GOT3 (cell line): ENCODE measurements at regions not wholly inside any gene's neighbourhood (a gene's known extent, or its start where the extent isn't known, plus 50 kb on each side); places are given as distances from the start of the nearest gene placed in this dataset.
"Not testable (repeated sequence)": the region's sequence is repeated elsewhere in the genome, so short reads cannot be mapped to it uniquely, and the experiment has no call there.

Source experiments
- DNase-seq: peaks from one replicate; lab custom pipeline; 2025; ENCODE audit warnings: mixed read lengths; lab: John Stamatoyannopoulos, UW

DNA sequence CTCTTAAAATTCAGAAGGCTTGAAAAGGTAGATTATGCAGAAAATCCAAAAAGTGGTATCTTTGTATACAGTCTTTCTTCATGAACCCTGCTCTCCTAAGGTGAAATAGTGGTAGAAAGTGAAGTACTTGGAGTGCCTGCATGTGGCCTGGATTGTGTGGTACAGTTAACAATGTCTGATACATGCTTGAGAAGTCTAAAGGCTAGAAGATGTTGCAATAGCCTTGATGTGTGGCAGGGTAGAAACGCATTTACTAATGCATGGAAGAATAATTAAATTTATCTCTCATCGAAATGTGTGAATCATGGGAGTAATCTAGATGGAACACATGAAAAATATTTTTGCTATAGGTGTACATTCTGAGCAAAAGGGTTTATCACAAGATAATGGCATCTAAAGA, 1632.3 kb upstream of the B3GALT2 start:
- no peak for DNase-seq

DNA sequence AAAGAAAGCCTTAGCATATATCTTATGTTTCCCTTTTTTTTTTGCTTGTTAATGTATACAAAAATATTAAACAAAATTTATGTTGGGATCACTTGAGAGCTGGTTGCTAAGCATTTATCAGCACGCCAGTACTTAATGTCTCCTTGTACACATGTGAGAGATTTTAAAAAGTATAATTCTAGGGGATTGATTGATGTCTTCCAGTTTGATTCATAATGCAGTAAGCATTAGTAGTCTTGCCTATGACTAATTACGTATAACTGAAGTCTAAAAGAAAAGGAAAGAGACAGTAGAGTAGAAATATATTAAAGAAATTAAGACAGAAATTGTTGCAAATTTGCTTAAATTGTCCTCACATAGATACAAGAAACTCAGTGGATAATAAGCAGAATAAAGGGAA, 1630.4 kb upstream of the B3GALT2 start:
- DNase-seq = no peak

DNA sequence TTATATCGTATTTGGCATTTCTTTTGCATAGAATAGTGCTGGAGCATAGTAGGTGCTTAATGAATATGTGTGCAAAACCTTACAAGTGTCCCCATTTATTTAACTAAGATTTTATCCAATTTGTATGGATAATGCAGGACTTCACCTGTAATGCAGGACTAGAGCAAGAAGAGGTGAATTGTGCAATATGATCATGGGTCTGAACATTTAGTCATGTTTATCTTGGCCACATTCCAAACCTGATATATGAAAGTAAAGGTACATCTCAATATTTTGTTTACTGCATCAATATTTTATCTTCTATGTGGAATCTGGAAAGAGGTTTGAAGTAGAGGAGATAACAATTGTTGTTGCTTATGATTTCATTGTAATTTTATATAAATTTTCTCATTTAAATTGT, 1626.7 kb upstream of the B3GALT2 start:
- no peak for DNase-seq

DNA sequence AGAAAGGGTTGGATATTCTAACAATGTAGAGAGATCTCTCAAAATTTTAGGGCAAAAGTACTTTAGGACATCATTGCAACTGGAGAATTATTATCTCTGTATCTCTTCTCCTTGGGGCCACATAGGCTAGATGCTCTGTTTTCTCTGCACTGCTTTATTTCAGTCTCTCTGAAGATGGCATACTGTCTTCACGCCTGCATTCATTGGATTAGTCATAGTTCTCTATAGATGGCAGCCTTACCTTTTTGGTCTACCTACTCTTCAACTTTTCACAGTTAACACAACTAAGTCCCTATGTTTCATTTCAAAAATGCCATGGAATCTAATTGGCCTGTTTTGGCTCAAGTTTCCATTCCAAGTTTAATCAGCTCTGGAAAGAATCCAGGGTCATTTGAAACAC, 1623.3 kb upstream of the B3GALT2 start:
- DNase-seq = no peak

DNA sequence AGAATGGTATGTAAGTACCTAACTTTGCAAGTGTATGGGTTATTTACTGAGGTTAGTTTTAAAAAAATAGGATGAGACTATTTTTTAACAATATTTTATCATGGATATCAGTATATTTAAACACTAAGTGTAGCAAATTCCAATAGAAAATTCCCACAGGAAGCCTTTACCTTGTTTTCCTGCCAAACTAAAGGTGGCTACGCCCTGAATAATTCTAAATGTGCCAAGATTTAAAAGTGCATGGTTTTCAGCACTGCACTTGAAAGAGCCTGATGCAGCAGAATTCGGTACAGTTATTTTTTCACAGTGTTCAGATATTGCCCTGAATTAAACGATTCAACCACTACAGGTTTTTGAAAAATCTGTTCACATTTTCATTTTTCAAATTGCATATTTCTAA, 1622.8 kb upstream of the B3GALT2 start:
- no peak for DNase-seq

DNA sequence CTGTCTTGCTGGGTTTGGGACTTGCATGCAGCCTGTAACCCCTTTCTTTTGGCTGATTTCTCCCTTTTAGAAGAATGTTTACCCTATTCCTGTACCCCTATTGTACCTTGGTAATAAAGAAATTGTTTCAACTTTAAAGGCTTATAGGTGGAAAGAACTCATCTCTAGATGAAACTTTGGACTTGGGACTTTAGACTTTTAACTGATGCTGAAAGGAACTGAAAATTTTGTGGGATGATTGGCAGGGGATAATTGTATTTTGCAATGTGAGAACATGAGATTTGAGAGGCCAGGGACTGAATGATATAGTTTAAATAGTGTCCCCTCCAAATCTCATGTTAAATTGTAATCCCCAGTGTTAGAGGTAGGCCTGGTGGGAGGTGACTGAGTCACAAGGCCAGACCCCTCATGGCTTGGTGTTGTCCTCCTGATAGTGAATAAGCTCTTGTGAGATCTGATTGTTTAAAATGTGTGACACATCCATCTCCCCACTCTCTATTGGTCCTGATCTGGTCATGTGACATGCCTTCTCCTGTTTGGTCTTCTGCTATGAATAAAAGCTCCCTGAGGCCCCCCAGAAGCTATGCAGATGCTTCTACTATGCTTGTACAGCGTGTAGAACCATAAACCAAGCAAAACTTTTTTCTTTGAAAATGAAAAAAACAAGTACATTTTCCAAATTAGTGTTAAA, 1621.3 kb upstream of the B3GALT2 start:
- no peak for DNase-seq

DNA sequence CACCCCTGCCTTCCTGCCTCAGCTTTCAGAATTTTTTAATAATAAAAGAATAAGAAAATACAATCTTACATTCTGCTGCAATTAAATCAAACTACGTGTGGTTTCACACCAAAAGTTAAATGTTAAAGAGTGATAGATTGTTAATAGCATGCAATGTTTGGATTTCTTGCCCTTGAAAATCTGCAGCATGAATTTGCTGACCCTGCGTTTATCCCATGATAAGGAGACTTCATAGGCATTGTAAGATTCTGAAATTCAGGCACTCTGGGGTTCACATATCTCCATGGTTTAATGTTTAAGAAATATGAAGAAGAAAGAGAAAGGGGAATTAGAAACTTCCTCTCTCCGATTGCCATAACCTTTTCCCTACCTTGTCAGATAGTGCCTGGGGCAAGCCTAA, 1616.2 kb upstream of the B3GALT2 start:
- no peak for DNase-seq

DNA sequence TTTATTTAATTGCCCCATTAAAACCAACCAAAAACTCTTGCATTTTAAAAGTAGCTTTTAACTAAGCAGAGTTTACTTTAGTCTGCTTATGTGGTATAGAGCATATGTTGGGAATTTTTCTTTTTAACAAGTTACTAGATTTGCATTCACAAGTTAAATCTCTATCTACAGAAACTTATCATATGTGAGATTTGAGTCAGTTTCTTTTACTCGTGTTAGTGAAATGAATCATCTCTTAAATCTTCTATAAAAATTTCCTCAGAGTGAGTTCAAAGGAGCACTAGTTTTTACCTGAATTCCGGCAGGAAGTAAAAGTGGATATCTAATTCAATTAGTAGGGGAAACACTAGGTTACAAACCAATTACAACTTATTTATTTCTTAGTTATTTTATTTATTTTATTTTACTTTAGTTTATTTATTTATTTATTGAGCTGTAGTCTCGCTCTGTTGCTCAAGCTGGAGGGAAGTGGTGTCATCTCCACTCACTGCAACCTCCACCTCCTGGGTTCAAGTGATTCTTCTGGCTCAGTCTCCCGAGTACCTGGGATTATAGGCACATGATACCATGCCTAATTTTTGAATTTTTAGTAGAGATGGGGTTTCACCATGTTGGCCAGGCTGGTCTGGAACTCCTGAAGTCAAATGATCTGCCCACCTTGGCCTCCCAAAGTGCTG, 1609.6 kb upstream of the B3GALT2 start:
- DNase-seq = no peak

DNA sequence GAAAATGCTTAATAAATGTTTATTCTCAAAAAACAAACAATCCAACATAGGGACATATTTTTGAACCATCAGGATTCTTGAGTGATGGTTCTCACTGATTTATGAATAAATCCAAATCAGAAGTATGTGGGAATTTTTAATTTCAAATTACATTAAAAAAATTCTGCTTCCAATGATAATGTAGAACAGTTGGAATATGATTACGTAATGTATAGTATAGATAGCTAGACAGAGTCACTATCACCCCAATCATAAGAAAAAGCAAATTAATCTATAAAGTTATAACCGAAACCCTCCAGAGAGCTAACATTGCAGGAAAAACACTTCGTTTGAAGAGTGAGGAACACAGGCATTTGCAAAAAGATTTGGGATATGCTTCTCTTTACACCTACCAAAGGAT, 1600.6 kb upstream of the B3GALT2 start:
- no peak for DNase-seq

DNA sequence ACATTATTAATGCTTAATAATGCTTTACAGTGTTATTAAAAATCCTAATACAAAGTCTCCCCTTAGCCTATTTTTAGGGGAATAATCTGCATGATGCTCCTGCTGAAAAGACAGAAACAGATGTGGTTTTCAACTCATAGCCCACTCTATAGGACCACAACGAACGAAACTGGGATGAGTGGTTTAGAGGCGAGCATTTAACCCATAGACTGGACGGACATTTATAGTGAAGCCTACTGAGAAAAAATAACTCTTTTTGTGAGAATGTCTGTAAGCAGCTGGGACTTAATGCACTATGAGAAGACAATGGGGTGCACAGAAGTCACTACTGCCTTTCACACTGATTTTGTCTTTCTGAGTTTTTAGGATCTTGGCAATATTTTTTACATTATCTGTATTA, 1599.6 kb upstream of the B3GALT2 start:
- no peak for DNase-seq

DNA sequence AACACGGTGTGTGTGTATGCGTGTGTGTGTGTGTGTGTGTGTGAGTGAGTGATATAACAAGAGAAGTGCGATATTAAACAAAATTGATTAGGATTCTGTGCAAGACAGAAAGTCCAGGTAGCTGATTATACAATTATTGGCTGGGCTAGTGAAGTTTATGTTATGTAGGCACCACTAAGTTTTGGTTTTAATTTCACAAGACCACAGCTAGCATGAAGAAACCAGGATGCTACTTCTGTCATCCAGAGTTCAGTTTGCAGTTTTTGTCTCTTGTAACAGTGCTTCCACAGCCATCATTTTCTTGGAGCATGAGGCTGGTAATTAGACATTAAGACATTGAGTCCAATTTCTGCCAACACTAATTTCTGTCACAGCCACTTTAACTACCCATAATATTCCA, 1590.2 kb upstream of the B3GALT2 start:
- no peak for DNase-seq

DNA sequence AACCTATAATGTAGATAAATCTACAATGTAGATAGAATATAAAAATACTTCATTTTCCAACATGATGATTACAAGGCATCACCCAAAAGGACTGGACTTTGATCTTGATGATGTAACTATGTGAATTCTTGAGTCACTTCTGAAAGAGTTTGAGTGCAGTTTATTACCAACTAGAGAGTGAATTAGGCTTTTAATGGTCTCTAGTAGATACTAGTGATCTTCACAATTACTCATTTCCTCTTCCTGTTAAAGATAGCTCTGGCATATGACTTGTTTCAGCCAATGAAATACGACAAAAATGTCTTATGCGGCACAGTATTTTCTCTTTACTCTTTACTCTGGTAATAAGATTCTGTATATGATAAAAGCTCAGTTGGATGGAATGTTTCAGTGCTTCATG, 1588.1 kb upstream of the B3GALT2 start:
- no peak for DNase-seq

DNA sequence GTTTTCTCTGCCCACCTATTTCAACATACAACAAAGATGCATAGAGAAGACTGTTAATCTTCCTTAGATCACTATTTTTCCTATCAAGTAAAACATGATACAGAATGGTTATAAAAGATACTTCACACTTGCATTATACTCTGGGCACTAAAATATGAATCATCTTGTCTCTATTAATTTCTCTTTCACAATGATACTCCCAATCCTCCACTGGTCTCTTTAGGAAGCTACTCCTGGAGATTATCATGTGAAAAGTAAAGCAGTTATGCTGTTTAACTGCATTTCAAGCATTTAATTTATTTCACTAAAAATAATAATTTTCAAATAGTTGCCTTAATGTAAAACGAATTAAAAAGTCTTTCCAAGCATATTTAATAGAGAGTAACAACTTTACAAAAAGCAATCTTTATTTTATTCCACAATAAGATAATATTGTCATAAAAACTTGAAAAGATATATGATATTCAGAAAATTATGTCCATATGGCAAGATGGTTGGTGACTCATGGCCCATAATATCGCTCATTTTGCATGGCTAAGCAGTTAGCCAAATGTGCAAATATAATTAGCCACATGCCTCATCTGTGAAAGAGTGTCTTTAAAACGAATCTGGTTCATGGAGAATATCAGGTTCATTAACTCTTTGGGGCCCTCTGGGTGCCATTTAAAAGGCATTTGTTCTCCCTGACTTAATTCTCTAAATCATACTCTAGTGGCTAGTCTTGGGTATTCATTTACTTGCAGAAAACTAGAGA, 1569.0 kb upstream of the B3GALT2 start:
- no peak for DNase-seq

DNA sequence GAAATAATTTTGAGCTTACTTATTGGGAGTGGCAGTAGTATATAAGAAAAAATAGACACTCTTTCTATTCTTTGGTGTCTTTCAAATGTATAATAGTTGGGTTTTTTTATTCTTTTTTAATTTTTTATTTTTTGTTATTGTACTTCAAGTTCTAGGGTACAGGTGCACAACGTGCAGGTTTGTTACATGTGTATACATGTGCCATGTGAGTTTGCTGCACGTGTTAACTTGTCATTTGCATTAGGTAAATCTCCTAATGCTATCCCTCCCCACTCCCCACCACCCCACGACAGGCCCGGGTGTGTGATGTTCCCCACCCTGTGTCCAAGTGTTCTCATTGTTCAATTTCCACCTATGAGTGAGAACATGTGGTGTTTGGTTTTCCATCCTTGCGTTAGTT, 1552.4 kb upstream of the B3GALT2 start:
- not testable (repeated sequence) for DNase-seq

DNA sequence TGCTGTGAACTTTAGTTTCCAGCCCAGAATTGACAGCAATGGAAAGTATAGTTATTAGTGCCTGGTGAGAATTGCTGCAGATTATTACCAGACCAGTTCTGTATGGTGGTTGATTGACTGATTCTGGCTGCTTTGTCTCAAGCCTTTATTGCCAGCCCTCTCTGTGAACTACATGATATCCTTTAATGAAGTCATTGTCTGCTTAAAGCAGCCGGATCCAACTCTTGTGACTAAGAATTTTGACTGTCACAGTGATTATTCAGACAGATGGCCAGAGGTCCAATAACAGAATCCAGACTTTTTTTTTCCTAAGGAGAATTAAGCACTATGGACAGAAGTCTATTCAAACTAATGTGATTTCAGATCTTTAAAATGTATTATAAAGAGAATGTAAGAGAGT, 1548.6 kb upstream of the B3GALT2 start:
- DNase-seq = no peak

DNA sequence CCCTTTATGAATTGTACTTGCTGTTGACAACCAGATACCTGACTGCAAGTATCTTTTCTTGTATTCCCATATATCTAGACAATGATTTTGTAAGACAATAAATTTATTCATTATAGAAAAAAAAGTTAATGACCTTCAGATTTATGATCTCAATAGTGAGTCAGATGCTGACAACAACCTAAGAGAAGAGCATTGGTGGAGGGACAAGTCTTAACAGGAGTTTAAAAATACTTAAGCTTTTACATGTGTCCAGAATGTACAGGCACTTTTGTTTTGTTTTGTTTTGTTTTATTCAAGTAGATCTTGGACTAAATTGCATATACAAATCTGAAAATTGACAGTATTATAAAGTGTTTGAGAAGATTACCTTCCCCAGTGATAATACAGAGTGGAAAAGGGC, 1544.6 kb upstream of the B3GALT2 start:
- no peak for DNase-seq

DNA sequence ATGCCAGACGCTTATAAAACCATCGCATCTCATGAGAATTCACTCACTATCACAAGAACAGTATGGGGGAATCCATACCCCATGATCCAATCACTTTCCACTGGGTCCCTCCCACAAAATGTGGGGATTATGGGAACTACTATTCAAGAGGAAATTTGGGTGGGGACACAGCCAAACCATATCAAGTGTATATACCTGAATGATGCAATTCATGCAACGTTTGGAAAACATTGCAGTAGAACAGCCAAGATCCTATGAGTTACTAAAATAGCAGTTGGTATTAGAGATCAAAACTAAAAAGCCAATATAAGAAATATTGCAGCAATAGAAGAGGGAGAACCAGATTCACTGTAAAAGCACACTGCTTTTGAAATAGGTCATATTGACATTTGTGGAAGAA, 1543.9 kb upstream of the B3GALT2 start:
- no peak for DNase-seq

DNA sequence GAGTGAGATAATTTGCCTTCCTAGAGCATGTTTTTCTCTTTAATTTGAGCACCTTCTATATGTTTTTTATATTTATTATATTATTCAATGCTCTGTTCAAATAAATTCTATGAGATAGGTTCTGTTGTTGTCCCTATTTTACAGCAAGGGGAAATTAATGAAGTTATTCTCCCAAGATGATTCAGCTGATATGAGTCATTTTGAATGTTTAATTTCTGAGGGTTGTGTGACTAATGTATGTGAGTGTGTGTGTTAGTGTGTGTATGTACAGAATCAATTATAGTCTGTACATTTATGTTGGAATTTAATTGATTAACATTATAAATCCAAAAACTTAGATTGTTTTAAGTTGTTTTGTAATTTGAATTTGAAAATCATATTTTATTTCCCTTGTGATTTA, 1536.7 kb upstream of the B3GALT2 start:
- no peak for DNase-seq

DNA sequence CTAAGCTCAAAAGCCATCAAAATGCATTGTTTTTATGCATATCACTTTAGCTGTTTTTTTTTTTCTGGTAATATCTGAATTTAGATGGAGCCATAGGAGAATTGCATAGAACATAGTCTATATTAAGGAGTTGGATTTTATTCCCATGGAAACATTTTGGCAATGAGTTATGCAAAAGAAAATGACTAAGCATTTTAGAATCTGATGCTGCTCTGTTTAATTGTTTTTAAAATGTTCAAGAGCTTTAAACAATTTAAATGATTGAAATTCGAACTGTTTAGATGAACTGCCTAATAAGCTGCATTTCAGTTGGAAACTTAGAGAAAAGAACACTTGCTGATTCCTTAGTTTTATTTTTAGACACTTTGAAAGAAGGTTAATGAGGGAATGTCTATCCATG, 1531.5 kb upstream of the B3GALT2 start:
- DNase-seq = no peak

DNA sequence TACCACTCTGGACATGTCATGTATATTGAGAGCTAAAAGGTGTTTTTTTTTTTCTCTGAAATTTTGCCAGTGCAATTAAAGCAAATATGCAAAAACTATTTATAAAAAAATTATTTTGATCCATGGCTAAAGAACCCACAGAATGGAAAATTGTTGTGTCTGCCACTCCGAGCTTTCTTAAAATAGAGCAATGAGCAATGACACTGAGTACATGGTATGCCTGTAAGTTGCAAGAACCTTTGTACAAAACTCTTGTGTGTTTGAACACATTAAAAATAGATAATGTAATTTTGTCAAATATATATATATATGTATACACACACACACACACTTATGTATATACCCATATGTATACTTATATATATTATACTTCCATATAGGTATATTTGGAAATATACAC, 1530.9 kb upstream of the B3GALT2 start:
- DNase-seq = no peak

DNA sequence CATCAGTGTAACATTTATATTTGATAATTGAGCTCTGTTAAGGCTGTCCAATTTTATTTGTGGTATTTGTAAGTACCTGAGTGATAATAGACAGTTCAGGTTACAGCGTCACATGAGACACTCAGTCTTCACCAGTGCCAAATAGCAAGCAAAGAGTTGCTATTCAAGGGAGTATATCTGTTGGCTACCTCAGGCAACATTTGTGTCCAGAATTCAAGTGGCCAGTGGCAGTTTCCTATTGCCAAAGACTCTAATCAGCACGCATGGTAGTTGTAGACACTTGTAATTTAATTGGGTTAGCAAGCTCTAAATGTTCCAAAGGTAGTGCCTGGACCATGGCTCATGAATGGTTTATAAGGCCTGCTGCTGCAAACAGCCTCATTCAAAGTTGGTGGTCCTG, 1524.3 kb upstream of the B3GALT2 start:
- DNase-seq = no peak

DNA sequence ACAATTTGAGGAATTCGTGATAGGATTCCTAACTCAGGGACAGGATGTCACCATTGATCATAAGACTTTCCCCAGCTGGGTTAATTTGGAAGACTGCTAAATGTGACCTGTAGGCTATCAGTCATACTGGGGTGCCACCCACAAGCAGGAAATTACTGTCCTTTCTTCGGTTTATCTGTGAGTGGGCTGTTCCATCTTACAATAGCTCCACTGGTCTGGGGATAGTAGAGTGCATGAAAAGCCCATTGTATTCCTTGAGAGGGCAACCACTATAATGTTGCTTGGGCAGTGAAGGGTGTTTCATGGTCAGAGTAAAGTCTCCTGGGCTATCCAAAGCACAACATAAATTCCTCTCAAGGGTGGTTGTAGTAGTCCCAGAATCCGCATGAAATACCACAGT, 1523.0 kb upstream of the B3GALT2 start:
- no peak for DNase-seq

DNA sequence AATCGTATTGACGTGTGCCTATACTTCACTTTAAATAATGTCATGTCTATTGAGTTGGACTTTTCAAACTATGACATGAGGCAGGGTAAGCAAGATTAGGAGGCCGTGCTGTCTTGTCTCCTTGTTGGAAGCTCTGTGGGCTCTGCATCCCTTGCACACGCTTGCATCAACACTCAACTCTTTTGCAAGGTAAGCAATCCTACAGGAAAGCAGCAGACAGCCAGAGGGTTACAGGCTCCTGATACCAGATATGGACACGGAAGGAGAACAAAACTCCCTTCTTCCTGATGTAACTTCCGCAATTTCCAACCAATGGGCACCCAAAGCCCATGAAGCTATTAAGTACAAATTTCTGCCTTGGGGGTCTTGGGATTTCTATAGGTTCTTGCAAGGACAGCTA, 1520.7 kb upstream of the B3GALT2 start:
- no peak for DNase-seq
